ENCODE measurements at regions not wholly inside any gene's neighbourhood (a gene's known extent, or its start where the extent isn't known, plus 50 kb on each side); places are given as distances from the start of the nearest gene placed in this dataset.

DNA sequence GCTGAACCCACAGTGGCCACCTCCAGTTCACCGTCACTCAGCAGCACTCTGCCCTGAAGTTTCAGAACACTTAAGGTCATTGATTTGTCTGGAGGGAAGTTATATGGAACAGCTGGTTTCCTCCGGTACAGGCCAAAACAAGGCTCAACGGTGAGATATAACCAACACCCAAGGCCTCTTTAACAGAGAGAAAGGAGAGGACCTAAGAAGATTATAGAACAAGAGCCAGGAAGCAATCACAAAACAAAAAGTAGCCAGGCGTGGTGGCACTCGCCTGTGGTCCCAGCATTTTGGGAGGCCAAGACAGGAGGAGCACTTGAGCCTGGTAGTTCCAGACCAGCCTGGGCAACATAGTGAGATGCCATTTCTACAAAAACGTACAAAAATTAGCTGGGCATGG lies 290.7 kb downstream of the SKIDA1 start:
- TF ChIP-seq POLR2AphosphoS5 (IDR thresholded peaks at IDR 0.05) (no peak), POLR2A (IDR thresholded peaks at IDR 0.05) (no peak), EP300 (IDR thresholded peaks at IDR 0.05; ENCODE audit: low read depth) (no peak)
- TF ChIP-seq, protein P1, sequence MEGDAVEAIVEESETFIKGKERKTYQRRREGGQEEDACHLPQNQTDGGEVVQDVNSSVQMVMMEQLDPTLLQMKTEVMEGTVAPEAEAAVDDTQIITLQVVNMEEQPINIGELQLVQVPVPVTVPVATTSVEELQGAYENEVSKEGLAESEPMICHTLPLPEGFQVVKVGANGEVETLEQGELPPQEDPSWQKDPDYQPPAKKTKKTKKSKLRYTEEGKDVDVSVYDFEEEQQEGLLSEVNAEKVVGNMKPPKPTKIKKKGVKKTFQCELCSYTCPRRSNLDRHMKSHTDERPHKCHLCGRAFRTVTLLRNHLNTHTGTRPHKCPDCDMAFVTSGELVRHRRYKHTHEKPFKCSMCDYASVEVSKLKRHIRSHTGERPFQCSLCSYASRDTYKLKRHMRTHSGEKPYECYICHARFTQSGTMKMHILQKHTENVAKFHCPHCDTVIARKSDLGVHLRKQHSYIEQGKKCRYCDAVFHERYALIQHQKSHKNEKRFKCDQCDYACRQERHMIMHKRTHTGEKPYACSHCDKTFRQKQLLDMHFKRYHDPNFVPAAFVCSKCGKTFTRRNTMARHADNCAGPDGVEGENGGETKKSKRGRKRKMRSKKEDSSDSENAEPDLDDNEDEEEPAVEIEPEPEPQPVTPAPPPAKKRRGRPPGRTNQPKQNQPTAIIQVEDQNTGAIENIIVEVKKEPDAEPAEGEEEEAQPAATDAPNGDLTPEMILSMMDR (IDR thresholded peaks at IDR 0.05) = no peak
